Tibial nerve (tissue), 4 donors: ENCODE measurements at regions not wholly inside any gene's neighbourhood (a gene's known extent, or its start where the extent isn't known, plus 50 kb on each side); places are given as distances from the start of the nearest gene placed in this dataset.

Experiments
- EP300 ChIP-seq, 2 donors: sonication (generic); formaldehyde crosslinking; IDR thresholded peaks; one replicate each; pipeline ENCODE4 v1.6.1; 2017; ENCODE audit warnings: antibody characterized with exemption in 2 of 2, mild to moderate bottlenecking in 1 of 2
- POLR2A ChIP-seq, 2 donors: fragments of 450-650 bp; IDR thresholded peaks; one replicate each; pipeline ENCODE4 v1.6.1; 2017; ENCODE audit warnings: antibody characterized with exemption in 2 of 2, mild to moderate bottlenecking in 2 of 2, moderate library complexity in 2 of 2
- TF ChIP-seq, protein P1 (sequence below), 5 experiments: fragments of 200-600 bp in 3 of 5; fragments of 450-650 bp in 2 of 5; sonication (generic) in 3 of 5; IDR thresholded peaks; one replicate each; pipeline ENCODE4 v1.5.1; 2016 to 2019; ENCODE audit warnings: antibody characterized with exemption in 5 of 5, mild to moderate bottlenecking in 3 of 5, moderate library complexity in 2 of 5

DNA sequence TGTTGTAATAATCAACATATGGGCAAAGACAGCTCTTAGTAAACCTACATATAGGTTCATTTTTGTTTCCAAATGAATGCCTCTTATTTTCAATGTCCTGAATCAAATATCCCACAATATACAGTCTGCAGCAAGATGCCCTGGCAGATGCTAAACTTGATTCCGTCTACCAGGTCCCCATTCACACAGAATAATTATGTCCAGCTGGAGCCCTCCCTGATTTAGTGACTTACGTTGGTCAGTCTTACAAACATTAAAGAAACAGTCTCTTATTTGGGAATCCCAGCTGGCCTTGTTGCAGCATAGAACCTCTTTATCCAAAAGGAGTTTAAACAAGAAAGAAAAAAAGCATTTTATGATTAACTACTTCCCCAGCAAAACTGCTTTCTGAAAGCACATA is 82.7 kb upstream of the BMP4 start:
- TF ChIP-seq POLR2A (IDR thresholded peaks at IDR 0.05), result no peak
- TF ChIP-seq, protein P1, sequence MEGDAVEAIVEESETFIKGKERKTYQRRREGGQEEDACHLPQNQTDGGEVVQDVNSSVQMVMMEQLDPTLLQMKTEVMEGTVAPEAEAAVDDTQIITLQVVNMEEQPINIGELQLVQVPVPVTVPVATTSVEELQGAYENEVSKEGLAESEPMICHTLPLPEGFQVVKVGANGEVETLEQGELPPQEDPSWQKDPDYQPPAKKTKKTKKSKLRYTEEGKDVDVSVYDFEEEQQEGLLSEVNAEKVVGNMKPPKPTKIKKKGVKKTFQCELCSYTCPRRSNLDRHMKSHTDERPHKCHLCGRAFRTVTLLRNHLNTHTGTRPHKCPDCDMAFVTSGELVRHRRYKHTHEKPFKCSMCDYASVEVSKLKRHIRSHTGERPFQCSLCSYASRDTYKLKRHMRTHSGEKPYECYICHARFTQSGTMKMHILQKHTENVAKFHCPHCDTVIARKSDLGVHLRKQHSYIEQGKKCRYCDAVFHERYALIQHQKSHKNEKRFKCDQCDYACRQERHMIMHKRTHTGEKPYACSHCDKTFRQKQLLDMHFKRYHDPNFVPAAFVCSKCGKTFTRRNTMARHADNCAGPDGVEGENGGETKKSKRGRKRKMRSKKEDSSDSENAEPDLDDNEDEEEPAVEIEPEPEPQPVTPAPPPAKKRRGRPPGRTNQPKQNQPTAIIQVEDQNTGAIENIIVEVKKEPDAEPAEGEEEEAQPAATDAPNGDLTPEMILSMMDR (IDR thresholded peaks at IDR 0.05), result no peak
- TF ChIP-seq EP300 (IDR thresholded peaks at IDR 0.05), result no peak
